ENCODE measurements at regions not wholly inside any gene's neighbourhood (a gene's known extent, or its start where the extent isn't known, plus 50 kb on each side); places are given as distances from the start of the nearest gene placed in this dataset.

DNA sequence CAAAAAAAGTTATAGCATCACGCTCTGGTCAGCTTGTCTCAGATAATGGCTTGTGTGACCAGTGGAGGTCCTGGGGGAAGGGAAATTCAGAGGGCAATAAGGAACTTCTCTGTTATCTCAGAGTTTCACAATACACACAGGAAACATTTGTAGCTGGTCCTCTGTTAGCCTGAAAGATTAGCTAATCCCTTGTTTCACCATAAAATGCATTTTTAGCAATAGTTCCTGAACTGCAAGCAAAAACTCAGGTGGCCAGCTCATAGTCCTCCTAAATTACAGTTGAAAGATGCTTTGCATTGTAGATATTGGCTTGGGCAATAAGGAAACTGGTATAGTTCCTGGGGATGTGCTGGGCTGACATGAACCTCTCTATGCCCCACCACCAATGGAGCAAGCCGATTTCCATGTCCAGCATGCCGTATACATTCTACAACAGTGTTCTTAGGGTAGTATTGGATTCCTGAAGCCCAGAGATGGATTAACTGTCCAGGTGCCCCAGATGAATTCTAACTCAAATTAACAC lies 141.5 kb upstream of the TBL1XR1 start (continued):
- TF ChIP-seq RNF2 (conservative IDR thresholded peaks at IDR 0.05; ENCODE audit: low read depth): no peak
- TF ChIP-seq ZBTB14 (CRISPR knock-in tag; IDR thresholded peaks at IDR 0.05): no peak
- TF ChIP-seq ZNF468 (CRISPR knock-in tag; IDR thresholded peaks at IDR 0.05): no peak
- no peak for TF ChIP-seq ZFP91 (CRISPR knock-in tag; IDR thresholded peaks at IDR 0.05; ENCODE audit: borderline replicate concordance)
- TF ChIP-seq, protein P1, sequence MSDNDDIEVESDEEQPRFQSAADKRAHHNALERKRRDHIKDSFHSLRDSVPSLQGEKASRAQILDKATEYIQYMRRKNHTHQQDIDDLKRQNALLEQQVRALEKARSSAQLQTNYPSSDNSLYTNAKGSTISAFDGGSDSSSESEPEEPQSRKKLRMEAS (IDR thresholded peaks at IDR 0.05): no peak
- peak; percentile 73 for TF ChIP-seq RARA (CRISPR knock-in tag; IDR thresholded peaks at IDR 0.05)
- no peak for TF ChIP-seq ATRX (CRISPR knock-in tag; IDR thresholded peaks at IDR 0.05; ENCODE audit: borderline replicate concordance)
- TF ChIP-seq, protein P2, sequence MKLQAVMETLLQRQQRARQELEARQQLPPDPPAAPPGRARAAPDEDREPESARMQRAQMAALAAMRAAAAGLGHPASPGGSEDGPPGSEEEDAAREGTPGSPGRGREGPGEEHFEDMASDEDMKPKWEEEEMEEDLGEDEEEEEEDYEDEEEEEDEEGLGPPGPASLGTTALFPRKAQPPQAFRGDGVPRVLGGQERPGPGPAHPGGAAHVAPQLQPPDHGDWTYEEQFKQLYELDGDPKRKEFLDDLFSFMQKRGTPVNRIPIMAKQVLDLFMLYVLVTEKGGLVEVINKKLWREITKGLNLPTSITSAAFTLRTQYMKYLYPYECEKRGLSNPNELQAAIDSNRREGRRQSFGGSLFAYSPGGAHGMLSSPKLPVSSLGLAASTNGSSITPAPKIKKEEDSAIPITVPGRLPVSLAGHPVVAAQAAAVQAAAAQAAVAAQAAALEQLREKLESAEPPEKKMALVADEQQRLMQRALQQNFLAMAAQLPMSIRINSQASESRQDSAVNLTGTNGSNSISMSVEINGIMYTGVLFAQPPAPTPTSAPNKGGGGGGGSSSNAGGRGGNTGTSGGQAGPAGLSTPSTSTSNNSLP (IDR thresholded peaks at IDR 0.05; ENCODE audit: low read depth, low read length): peak; percentile 47; the same call in 1 of the 2 replicates
- TF ChIP-seq ZNF720 (CRISPR knock-in tag; IDR thresholded peaks at IDR 0.05): no peak
- TF ChIP-seq ZNF33B (CRISPR knock-in tag; IDR thresholded peaks at IDR 0.05): no peak
- no peak for TF ChIP-seq ZNF660 (CRISPR knock-in tag; IDR thresholded peaks at IDR 0.05; ENCODE audit: borderline replicate concordance, low read depth)
- 0 out of 2 replicates have a peak, but pooled peaks have one; percentile 25 for TF ChIP-seq RBAK (CRISPR knock-in tag; IDR thresholded peaks at IDR 0.05)
- TF ChIP-seq, protein P3, sequence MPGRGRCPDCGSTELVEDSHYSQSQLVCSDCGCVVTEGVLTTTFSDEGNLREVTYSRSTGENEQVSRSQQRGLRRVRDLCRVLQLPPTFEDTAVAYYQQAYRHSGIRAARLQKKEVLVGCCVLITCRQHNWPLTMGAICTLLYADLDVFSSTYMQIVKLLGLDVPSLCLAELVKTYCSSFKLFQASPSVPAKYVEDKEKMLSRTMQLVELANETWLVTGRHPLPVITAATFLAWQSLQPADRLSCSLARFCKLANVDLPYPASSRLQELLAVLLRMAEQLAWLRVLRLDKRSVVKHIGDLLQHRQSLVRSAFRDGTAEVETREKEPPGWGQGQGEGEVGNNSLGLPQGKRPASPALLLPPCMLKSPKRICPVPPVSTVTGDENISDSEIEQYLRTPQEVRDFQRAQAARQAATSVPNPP (CRISPR knock-in tag; IDR thresholded peaks at IDR 0.05): no peak
- TF ChIP-seq ZNF776 (CRISPR knock-in tag; IDR thresholded peaks at IDR 0.05): no peak
- TF ChIP-seq ZNF326 (CRISPR knock-in tag; IDR thresholded peaks at IDR 0.05; ENCODE audit: borderline replicate concordance): no peak
- TF ChIP-seq POLR2AphosphoS5 (IDR thresholded peaks at IDR 0.05; ENCODE audit: low read depth, low read length): no peak
